GM12892 (cell line): ENCODE measurements at regions not wholly inside any gene's neighbourhood (a gene's known extent, or its start where the extent isn't known, plus 50 kb on each side); places are given as distances from the start of the nearest gene placed in this dataset.

Source experiments
- POLR2A ChIP-seq: IDR thresholded peaks from 2 replicates; pipeline ENCODE4 v1.6.1; 2011; ENCODE audit warnings: low read depth, low read length, control low read depth
- POLR2AphosphoS5 ChIP-seq: IDR thresholded peaks from 2 replicates; pipeline ENCODE4 v1.6.1; 2011; ENCODE audit warnings: low read depth, low read length, control low read depth

- TF ChIP-seq POLR2A: no peak
- no peak for TF ChIP-seq POLR2AphosphoS5
These were observed 565.0 kb downstream of the FGF9 start for GRCh38 chr13:22235950-22236290.
